Activated naive CD4-positive, alpha-beta T cell treated with anti-CD3 and anti-CD28 coated beads, Interleukin-2, amount 50 U/mL, for 24 hours (primary cell): ENCODE measurements at regions not wholly inside any gene's neighbourhood (a gene's known extent, or its start where the extent isn't known, plus 50 kb on each side); places are given as distances from the start of the nearest gene placed in this dataset.

Experiments used
- H3K27ac Mint-ChIP-seq: one replicate; pipeline ENCODE4 v1.8.0; 2021; ENCODE audit warnings: mild to moderate bottlenecking, mixed read lengths
- H3K27me3 Mint-ChIP-seq: one replicate; pipeline ENCODE4 v1.8.0; 2021; ENCODE audit warnings: mixed read lengths
- H3K36me3 Mint-ChIP-seq: one replicate; pipeline ENCODE4 v1.8.0; 2021; ENCODE audit warnings: mixed read lengths
- H3K4me1 Mint-ChIP-seq: one replicate; pipeline ENCODE4 v1.8.0; 2021; ENCODE audit warnings: mixed read lengths
- H3K4me3 Mint-ChIP-seq: one replicate; pipeline ENCODE4 v1.8.0; 2021; ENCODE audit warnings: mild to moderate bottlenecking, mixed read lengths
- H3K9me3 Mint-ChIP-seq: one replicate; pipeline ENCODE4 v1.8.0; 2021; ENCODE audit warnings: mixed read lengths

DNA sequence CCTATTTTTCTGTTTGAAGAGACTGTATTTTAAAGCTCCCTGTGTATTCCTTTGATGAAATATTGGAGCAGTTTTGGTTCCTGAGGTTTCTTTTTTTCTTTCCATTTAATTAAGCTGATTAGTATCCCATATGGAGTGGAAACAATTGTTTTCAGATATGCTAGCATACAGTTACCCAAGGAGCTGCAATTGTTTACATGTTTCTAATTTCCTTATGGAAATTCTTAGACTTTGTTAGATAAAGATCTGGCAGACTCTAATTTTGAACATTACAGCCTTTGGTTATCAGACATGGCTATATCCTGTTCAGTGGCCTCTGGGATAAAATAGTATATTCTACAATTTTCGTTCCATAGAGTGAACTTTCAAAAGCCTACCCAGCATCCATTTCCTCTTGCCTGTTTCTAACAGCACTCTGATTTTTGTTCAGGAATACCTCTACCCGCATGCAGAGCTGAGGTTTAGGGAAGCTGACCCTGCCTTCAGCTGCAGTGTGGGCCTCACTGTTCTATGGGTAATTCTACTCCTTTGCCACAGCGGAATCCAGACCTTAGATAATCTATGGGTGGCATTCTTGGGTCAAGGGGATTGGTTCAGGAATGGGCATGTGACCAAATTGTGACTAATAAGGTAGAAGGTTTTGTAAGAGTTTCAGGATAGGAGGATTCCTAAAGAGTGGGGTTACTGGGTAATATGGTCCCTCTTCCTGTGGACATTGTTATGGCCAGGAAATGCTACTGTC lies 161.1 kb upstream of the ANKRD28 start:
- no peaks in the 10 kb centered on the region for H3K4me1 Mint-ChIP-seq
- no peak overlapping the region for H3K27ac Mint-ChIP-seq
- no peaks in the 10 kb centered on the region for H3K36me3 Mint-ChIP-seq
- no peaks in the 10 kb centered on the region for H3K9me3 Mint-ChIP-seq
- no peak overlapping the region for H3K4me3 Mint-ChIP-seq
- no peaks in the 10 kb centered on the region for H3K27me3 Mint-ChIP-seq

DNA sequence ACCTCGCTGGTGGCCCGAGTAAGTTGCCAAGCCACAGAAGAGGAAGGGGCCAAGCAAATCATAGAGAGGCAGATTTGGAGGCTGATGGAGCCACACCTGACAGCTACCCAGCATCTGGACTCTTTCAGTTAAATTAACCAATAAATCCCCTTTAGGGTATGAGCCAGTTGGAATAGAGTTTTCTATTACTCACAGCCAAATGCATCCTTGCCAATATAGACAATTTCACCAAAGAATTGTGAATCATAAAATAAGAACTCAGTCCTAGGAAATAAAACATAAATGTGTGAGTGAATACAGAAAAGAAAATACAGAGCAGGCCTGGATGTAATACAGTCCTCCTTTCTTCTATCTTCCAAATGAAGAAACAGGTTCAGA lies 161.6 kb upstream of the ANKRD28 start:
- no peaks in the 10 kb centered on the region for H3K9me3 Mint-ChIP-seq
- H3K4me3 Mint-ChIP-seq = no peak overlapping the region
- no peaks in the 10 kb centered on the region for H3K36me3 Mint-ChIP-seq
- no peaks in the 10 kb centered on the region for H3K27me3 Mint-ChIP-seq
- H3K27ac Mint-ChIP-seq = no peak overlapping the region
- no peaks in the 10 kb centered on the region for H3K4me1 Mint-ChIP-seq

DNA sequence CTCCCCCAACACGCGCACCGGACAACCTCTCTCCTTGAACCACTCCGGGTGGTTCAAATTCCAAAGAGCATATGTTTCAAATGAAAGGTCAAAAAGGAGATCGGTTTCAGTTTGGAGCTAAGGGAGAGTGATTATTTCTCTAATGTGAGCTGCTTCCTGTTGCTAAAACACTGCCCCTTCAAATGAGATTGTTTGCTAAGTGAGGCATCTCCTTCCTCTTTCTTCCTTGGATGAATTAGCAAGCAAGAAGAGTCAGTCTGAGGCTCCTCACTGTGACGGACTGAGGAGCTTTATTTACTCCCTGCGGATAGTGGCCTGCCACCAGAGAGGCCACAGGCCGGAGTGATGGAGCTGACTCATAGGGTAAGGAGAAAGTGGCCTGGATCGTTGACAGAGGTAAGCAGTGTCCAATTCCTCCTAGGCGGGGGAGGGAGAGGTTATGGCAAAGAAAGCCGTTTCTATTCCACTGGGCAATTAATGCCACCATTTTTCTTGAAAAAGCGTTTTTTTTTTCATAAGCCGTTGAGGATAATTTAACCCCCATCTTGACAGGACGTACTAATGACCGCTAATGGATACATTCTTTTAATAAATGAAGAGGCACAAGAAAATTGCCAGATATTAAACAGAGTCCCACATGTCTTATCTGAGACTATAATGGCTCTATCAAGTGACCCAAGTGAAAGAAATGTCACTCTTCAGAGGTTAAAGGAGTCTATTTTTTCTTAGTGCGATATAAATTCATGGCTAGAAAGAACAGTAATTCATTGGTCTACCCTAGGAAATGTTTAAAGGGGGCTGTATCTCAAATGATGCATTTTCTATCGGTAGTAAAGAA lies 167.0 kb upstream of the ANKRD28 start:
- H3K4me3 Mint-ChIP-seq = no peak overlapping the region
- no peaks in the 10 kb centered on the region for H3K4me1 Mint-ChIP-seq
- no peaks in the 10 kb centered on the region for H3K27me3 Mint-ChIP-seq
- H3K36me3 Mint-ChIP-seq = no peaks in the 10 kb centered on the region
- no peaks in the 10 kb centered on the region for H3K9me3 Mint-ChIP-seq
- H3K27ac Mint-ChIP-seq = no peak overlapping the region

DNA sequence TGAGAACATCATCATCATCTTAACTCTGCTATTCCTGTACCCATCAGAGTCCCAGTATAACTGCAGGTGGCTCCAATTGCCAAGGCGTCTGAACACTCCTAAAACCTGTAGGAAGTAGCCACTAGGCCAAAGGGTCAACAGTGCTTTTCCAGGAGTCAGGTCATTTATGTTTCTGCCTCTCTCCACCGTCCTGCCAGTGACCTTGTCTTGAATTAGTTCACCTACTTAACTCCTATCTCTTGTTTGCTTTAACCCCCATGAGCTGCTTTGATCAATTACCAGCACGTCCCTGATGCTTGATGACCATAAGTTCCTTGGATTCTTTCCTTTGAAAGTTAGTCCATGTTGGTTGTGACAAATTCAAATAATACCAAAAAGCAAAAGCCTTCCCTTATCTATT lies 169.8 kb upstream of the ANKRD28 start:
- Mint-ChIP-seq H3K27ac (no peak overlapping the region), H3K36me3 (no peaks in the 10 kb centered on the region), H3K4me1 (no peaks in the 10 kb centered on the region), H3K27me3 (no peaks in the 10 kb centered on the region), H3K9me3 (no peaks in the 10 kb centered on the region), H3K4me3 (no peak overlapping the region)

DNA sequence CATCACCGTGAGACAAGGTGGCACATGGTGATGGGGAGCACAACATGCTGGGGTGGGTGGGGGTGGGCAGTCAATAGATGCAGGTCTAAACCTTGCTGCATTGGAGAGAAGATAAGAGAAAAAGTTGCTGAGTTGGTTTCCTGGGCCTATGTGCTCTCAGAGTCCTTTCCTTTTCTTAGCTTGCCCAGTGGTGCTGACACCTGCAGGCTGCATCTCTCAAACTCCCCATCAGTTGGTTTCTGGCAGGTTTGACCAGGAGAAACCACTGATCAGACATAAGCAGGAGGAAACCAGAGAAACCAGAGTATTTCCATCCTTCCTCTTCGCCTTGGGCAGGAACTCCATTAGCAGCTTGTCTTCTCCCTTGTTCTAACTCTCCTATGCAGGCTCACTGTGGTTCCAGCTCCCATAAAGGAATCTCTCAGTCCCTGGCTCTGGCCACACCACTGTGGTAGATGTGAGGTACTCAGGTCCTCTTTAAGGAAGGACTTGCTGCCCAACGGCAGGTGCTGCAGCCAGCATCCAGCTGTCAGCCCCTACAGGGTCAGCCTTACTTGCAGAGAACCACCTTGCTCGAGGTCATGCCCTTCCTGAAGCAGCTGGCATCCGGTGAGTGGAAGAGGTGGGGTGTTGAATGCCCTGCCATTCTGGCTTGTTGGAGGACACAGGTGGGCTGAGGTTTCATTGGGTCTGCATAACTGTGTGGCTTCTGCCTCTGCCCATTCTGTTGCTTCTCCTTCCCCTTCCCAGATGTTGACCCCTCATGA lies 172.3 kb upstream of the ANKRD28 start:
- H3K9me3 Mint-ChIP-seq = no peaks in the 10 kb centered on the region
- H3K27me3 Mint-ChIP-seq = no peaks in the 10 kb centered on the region
- no peak overlapping the region for H3K27ac Mint-ChIP-seq
- no peak overlapping the region for H3K4me3 Mint-ChIP-seq
- H3K4me1 Mint-ChIP-seq = no peaks in the 10 kb centered on the region
- H3K36me3 Mint-ChIP-seq = no peaks in the 10 kb centered on the region

DNA sequence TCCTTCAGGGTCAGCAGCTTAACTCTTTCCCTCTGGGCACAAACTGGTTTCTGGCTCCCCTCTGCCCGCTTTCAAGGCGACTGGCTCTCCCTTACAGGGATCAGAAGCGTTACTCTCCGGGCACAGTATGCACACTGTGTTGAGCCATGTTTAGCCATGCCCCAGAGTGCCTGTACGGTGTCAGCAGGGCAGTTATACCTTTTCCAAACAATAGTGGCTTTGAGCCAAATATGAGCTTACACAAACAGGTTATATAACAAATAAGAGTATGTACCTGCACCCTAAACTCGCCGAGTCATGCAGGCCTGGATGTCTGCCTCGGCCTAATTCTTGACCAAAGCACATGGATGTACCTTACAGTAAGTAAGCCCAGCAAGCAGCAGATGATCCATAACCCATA lies 175.6 kb upstream of the ANKRD28 start:
- Mint-ChIP-seq H3K9me3 (no peaks in the 10 kb centered on the region), H3K27me3 (no peaks in the 10 kb centered on the region), H3K27ac (no peak overlapping the region), H3K4me1 (no peaks in the 10 kb centered on the region), H3K36me3 (no peaks in the 10 kb centered on the region), H3K4me3 (no peak overlapping the region)

DNA sequence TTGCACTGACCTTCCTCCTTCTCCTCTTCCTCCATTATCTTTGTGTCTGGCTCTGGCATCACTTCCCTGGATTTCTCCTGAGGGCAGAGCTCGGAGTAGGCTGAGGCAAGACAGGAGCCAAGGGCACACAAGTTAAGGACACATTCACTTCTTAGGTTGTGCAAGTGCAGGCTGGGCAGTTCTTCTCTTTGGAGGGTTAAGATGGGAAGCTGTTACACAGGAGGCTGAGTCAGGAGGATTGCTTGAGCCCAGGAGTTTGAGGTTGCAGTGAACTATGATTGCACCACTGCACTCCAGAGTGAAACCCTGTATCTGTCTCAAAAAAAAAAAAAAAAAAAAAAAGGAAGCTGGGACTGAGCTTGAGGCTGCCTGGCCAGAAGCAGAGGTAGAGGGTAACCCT lies 176.2 kb upstream of the ANKRD28 start:
- no peak overlapping the region for H3K27ac Mint-ChIP-seq
- H3K36me3 Mint-ChIP-seq = no peaks in the 10 kb centered on the region
- H3K9me3 Mint-ChIP-seq = no peaks in the 10 kb centered on the region
- no peaks in the 10 kb centered on the region for H3K4me1 Mint-ChIP-seq
- no peak overlapping the region for H3K4me3 Mint-ChIP-seq
- H3K27me3 Mint-ChIP-seq = no peaks in the 10 kb centered on the region

DNA sequence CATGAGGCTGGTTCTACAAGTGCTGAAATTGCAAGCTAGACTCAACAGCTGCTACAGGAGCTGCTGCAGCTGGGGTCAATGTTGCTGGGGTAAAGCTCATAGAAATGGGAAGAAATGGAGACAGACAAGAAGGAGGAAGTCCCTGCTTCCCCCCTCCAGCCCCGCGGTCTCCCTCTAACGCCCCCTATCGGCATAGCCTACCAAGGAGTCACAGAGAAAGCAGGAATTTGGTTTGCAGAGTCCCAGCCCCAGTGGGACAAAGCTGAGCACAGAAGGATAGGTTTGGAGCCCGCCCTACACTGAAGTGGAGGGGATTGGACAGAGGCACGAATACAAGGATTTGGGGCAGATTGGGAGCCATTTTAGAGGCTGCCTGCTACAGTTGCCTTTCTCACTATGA lies 176.9 kb upstream of the ANKRD28 start:
- Mint-ChIP-seq H3K4me3 (no peak overlapping the region), H3K27ac (no peak overlapping the region), H3K4me1 (no peaks in the 10 kb centered on the region), H3K9me3 (no peaks in the 10 kb centered on the region), H3K27me3 (no peaks in the 10 kb centered on the region), H3K36me3 (no peaks in the 10 kb centered on the region)

DNA sequence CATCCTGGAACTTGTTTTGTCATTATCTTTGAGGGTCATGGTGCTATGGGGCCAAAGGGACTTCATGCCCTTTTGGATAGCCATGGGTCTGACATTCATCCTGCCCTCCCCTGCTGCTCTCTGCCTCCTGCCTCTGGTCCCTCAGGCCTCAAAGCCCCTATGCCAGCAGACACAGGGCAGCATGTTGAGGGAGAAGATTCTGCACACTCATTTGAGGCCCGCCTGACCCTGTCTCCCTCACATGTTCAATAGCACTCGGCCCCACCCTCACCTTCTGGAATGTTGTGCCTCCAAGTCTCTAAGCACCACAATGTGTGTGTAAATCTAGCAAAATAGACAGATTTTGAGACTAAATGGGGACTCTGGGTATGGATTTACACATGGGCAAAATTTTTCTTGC lies 178.7 kb upstream of the ANKRD28 start:
- Mint-ChIP-seq H3K27me3 (no peaks in the 10 kb centered on the region), H3K9me3 (no peaks in the 10 kb centered on the region), H3K27ac (no peak overlapping the region), H3K4me1 (no peaks in the 10 kb centered on the region), H3K36me3 (no peaks in the 10 kb centered on the region), H3K4me3 (no peak overlapping the region)

DNA sequence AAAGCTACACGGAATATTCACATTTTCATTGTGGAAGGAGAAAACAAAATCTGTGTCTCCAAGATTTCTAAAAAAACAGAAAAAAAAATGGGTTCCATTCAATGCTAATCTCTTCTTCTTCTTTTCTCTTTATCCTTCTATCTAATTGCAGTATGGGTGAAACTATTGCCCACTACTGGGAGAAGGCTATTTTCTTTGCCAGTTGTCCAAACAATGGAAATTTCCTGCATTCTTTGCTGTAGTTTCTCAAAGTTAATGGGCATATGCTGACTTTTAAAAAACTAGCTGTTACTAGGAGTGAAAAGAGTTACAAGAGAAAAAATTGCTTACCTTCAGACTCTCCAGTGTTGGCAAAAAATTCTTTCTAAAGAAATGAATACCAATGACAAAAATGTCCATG lies 179.3 kb upstream of the ANKRD28 start:
- H3K27ac Mint-ChIP-seq = no peak overlapping the region
- no peaks in the 10 kb centered on the region for H3K27me3 Mint-ChIP-seq
- no peaks in the 10 kb centered on the region for H3K36me3 Mint-ChIP-seq
- H3K9me3 Mint-ChIP-seq = no peaks in the 10 kb centered on the region
- no peaks in the 10 kb centered on the region for H3K4me1 Mint-ChIP-seq
- H3K4me3 Mint-ChIP-seq = no peak overlapping the region

DNA sequence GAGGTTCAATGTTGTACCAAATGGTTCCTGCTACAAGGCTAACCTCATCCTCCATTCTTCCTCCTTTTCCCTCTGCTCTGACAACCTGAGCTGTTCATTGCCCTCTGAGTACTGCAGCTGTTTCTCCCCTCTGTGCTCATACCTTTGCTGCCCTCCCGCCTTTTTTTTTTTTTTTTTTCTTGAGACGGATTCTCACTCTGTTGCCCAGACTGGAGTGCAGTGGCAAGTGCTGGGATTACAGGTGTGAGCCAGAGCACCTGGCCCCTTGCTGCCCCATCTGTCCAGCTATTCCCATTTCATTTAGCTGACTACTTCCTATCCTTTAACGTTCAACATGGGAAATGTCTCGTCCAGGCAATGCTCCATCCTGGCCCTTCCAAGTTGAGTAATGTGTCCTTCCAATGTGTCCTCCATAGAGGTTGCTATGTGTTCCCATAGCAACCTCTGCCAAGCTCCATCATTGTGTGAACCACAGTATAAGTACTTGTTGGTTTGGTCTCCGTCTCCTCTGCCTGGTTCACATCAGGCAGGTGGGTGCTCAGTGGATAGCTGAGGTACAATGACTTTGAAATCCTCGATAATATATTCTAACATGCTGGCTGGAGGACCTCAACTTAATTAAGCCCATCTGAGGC lies 179.9 kb upstream of the ANKRD28 start:
- Mint-ChIP-seq H3K4me3 (no peak overlapping the region), H3K9me3 (no peaks in the 10 kb centered on the region), H3K4me1 (no peaks in the 10 kb centered on the region), H3K27me3 (no peaks in the 10 kb centered on the region), H3K36me3 (no peaks in the 10 kb centered on the region), H3K27ac (no peak overlapping the region)

DNA sequence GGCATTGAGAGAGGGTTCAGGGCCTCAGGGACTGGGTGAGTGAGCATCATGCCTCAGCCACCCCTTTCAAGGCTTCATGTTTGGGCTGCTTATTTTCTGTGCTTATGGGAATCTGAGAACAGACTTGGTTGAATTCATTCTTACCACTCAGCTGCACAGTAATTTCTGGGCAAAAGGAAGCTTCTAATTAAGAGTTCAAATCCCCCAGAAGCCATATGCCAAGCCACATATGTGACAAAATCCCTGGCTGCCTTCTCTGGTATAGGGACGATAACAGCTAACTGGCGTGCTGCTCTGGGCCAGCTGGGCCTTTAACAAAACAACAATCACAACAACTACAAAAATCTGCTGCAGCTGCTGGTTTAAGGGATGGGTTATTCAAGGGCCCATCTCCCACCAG lies 181.0 kb upstream of the ANKRD28 start:
- Mint-ChIP-seq H3K27me3 (no peaks in the 10 kb centered on the region), H3K4me1 (no peaks in the 10 kb centered on the region), H3K27ac (no peak overlapping the region), H3K36me3 (no peaks in the 10 kb centered on the region), H3K4me3 (no peak overlapping the region), H3K9me3 (no peaks in the 10 kb centered on the region)

DNA sequence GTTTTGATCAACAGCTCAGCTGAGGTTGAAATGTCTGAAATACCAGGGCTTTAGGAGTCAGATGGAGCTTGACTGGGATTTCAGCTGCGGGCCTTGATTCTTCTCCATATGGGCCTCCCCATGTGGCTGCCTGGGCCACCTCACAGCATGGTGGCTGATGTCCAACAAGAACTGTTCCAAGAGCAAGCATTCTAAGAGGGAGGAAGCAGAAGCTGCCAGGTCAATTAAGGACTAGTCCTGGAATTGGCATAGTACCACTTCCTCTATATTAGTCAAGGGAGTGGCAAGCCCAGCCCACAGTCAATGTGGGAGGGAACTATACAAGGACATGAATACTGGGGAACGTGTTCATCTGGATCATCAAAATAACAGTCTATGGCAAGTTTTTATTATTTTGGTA lies 181.7 kb upstream of the ANKRD28 start:
- Mint-ChIP-seq H3K9me3 (no peaks in the 10 kb centered on the region), H3K4me3 (no peak overlapping the region), H3K27me3 (no peaks in the 10 kb centered on the region), H3K27ac (no peak overlapping the region), H3K36me3 (no peaks in the 10 kb centered on the region), H3K4me1 (no peaks in the 10 kb centered on the region)

DNA sequence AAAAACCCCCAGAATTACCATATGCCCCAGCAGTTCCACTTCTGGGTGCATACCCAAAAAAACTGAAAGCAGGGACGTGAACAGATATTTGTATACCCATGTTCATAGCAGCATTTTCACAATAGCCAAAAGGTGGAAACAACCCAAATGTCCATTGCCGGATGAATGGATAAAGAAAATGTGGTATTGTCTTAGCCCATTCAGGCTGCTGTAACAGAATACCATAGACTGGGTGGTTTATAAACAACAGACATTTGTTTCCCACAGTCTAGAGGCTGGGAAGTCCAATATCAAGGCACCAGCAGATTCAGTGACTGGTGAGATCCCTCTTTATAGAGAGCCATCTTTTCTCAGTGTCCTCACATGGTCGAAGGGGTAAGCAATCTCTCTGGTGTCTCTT lies 182.1 kb upstream of the ANKRD28 start:
- no peaks in the 10 kb centered on the region for H3K9me3 Mint-ChIP-seq
- H3K36me3 Mint-ChIP-seq = no peaks in the 10 kb centered on the region
- no peak overlapping the region for H3K4me3 Mint-ChIP-seq
- no peaks in the 10 kb centered on the region for H3K27me3 Mint-ChIP-seq
- no peaks in the 10 kb centered on the region for H3K4me1 Mint-ChIP-seq
- no peak overlapping the region for H3K27ac Mint-ChIP-seq

DNA sequence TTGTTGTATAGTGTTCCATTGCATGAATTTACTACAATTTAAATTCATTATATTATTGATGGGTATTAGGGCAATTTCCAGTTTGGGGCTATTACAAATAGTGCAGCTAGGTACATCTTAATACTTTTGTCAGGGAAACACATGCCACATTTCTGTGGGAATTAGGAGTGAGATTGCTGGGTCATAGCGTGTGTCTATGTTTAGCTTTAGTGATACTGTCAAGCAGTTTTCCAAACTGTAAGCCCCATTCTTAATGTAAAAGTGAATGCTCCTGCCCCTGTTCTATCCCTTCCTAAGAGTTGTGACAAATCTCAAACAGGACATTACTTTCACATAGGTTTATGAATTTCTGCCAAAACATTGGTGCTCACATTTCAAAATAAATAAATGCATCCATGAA lies 184.5 kb upstream of the ANKRD28 start:
- Mint-ChIP-seq H3K36me3 (peaks cover 4% of the 10 kb centered on the region), H3K9me3 (peaks cover 6% of the 10 kb centered on the region), H3K27me3 (peaks cover 2% of the 10 kb centered on the region), H3K4me1 (no peaks in the 10 kb centered on the region), H3K4me3 (no peak overlapping the region), H3K27ac (no peak overlapping the region)
